PC-3 (cell line): ENCODE measurements at regions not wholly inside any gene's neighbourhood (a gene's known extent, or its start where the extent isn't known, plus 50 kb on each side); places are given as distances from the start of the nearest gene placed in this dataset.

Experiments
- EZH2 ChIP-seq: fragments of 300-600 bp; sonication (generic); IDR thresholded peaks from one replicate; pipeline ENCODE4 v1.6.1; 2017; ENCODE audit warnings: antibody characterized with exemption, mild to moderate bottlenecking, low read length; ENCODE audit not compliant: unreplicated experiment
- TF ChIP-seq, protein P1 (sequence below): fragments of 300-600 bp; sonication (generic); conservative IDR thresholded peaks from 2 replicates; pipeline ENCODE4 v1.5.1; 2017; ENCODE audit warnings: antibody characterized with exemption, low read depth, mild to moderate bottlenecking, low read length

DNA sequence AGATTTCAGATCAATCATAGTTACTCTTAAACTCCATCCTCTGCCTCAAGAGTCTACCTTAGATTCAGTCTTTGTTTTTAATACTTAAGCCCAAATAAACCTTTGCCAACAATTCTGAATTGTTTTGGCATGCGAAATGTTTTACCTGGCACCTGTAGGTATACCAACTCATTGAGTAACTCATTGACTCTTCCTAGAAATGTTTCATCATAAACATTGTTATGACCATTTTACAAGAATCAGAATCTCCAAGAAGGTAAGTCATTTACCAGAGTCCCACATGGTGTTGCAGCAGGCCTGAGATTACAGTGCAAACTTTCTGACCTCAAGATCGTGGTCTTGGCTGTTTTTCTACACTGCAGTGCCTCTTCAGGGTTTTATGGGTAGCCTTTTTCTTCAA lies 750.4 kb downstream of the BRINP1 start:
- TF ChIP-seq, protein P1, sequence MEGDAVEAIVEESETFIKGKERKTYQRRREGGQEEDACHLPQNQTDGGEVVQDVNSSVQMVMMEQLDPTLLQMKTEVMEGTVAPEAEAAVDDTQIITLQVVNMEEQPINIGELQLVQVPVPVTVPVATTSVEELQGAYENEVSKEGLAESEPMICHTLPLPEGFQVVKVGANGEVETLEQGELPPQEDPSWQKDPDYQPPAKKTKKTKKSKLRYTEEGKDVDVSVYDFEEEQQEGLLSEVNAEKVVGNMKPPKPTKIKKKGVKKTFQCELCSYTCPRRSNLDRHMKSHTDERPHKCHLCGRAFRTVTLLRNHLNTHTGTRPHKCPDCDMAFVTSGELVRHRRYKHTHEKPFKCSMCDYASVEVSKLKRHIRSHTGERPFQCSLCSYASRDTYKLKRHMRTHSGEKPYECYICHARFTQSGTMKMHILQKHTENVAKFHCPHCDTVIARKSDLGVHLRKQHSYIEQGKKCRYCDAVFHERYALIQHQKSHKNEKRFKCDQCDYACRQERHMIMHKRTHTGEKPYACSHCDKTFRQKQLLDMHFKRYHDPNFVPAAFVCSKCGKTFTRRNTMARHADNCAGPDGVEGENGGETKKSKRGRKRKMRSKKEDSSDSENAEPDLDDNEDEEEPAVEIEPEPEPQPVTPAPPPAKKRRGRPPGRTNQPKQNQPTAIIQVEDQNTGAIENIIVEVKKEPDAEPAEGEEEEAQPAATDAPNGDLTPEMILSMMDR = no peak
- TF ChIP-seq EZH2 = no peak
